ENCODE measurements at regions not wholly inside any gene's neighbourhood (a gene's known extent, or its start where the extent isn't known, plus 50 kb on each side); places are given as distances from the start of the nearest gene placed in this dataset.

DNA sequence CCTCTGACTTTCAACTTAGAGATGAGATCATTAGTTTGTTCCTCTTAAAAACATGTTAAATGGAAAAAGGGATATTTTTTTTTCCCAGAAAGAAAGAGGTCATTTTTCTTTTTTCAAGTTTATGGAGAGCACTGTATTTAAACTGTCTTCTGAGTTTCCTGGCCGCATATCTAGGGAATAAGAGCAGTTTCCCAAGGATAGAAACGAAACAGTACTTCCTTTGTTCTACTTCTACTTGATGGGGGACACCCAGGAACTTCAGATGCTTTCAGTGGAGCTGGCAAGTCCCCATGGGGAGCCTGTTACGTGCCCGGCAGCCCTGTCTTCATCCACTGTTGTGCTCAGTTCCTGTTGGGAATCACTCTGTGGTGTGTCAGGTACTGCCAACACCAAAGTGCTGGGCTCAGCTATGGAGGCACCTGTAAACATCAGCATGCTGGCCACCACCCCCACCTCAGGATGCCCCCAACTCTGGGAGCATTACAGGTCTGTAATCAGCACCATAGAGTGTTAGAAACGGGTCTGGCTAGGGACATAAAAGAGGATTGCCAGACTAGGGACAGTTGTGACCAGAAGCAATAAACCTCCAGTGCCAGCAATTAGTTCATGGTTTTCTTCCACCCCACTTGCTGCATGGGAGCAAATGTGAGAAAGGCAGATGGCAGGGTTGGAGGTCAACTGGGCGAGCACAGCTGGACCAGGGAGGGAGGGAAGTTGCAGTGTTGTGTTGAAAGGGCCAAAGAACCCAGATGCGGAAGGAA, 221.7 kb upstream of the ECI2 start:
- TF ChIP-seq, protein P1, sequence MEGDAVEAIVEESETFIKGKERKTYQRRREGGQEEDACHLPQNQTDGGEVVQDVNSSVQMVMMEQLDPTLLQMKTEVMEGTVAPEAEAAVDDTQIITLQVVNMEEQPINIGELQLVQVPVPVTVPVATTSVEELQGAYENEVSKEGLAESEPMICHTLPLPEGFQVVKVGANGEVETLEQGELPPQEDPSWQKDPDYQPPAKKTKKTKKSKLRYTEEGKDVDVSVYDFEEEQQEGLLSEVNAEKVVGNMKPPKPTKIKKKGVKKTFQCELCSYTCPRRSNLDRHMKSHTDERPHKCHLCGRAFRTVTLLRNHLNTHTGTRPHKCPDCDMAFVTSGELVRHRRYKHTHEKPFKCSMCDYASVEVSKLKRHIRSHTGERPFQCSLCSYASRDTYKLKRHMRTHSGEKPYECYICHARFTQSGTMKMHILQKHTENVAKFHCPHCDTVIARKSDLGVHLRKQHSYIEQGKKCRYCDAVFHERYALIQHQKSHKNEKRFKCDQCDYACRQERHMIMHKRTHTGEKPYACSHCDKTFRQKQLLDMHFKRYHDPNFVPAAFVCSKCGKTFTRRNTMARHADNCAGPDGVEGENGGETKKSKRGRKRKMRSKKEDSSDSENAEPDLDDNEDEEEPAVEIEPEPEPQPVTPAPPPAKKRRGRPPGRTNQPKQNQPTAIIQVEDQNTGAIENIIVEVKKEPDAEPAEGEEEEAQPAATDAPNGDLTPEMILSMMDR (IDR thresholded peaks at IDR 0.05), result no peak
- H3K4me1 ChIP-seq (ENCODE audit: control insufficient read depth in 1 of 2, insufficient read depth in 1 of 2, low read depth in 1 of 2, low read length in 1 of 2), result no peaks in the 10 kb centered on the region
- H3K27ac ChIP-seq, result no peak overlapping the region
- no peak overlapping the region for H3K4me3 ChIP-seq (ENCODE audit: low read depth in 1 of 2, low read length in 1 of 2)
- no peaks in the 10 kb centered on the region for H3K27me3 ChIP-seq
- H3K9me3 ChIP-seq, result no peaks in the 10 kb centered on the region
- H3K36me3 ChIP-seq, result no peaks in the 10 kb centered on the region

DNA sequence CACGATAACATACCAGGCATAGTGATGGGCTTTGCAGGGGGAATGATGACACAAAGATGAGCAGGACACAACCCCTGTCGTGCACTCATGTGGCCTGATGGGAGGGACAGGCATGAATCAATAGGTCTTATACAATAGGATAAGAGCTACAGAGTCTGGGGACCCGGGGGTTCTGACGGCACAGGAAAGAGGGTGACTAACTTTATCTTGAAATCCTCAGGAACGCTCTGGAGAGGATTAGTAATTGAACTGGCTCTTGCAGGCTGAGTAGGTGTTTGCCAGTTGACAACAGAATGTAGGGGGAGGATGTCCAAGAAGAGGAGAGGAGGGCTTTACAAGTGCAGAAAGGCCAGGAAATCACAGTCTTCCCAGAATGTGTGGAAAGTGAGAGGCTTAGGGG, 219.9 kb upstream of the ECI2 start:
- Histone ChIP-seq H3K9me3 (no peaks in the 10 kb centered on the region), H3K4me1 (ENCODE audit: control insufficient read depth in 1 of 2, insufficient read depth in 1 of 2, low read depth in 1 of 2, low read length in 1 of 2) (no peaks in the 10 kb centered on the region), H3K36me3 (no peaks in the 10 kb centered on the region), H3K27me3 (no peaks in the 10 kb centered on the region), H3K27ac (no peak overlapping the region), H3K4me3 (ENCODE audit: low read depth in 1 of 2, low read length in 1 of 2) (no peak overlapping the region)
- TF ChIP-seq, protein P1 (IDR thresholded peaks at IDR 0.05), result no peak

DNA sequence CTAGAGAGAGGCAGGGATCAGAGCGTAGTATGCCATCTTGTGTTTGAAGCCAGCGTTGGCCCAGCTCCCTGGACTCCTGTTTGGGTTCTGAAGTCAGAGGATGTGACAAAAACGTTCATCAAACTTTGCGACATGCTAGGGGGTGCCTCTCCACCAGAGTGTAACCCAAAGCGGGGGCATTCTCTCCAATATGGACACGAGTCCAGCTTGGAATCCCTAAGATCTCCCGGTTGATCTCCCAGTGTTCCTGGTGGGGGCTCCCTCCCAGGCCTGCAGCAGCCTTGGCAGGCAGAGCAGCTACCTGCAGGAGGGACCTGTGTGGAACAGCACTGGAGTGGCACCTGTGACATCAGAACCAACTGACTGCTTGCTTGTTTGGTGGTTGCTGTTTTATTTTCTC, 218.8 kb upstream of the ECI2 start:
- Histone ChIP-seq H3K9me3 (no peaks in the 10 kb centered on the region), H3K27ac (no peak overlapping the region), H3K4me3 (ENCODE audit: low read depth in 1 of 2, low read length in 1 of 2) (no peak overlapping the region), H3K36me3 (no peaks in the 10 kb centered on the region), H3K27me3 (no peaks in the 10 kb centered on the region), H3K4me1 (ENCODE audit: control insufficient read depth in 1 of 2, insufficient read depth in 1 of 2, low read depth in 1 of 2, low read length in 1 of 2) (no peaks in the 10 kb centered on the region)
- TF ChIP-seq, protein P1 (IDR thresholded peaks at IDR 0.05), result no peak

DNA sequence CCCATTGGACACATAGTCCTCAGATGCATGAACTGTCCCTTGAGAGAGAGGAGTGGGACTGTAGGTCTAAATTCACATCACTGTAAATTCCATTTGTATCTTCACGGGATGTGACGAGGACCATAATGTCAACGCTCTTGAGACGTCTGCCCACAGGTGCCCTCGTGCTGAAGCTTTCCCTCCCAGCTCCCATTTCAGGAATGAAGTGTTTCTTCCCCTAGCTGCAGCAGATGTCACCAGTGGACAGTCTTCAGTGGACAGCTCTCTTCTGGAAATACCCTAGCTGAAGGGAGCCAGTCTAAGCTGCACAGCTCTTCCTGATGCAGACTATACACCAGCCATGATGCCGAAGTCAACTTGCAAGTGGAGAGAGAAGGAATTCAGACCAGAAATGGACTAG, 217.4 kb upstream of the ECI2 start:
- Histone ChIP-seq H3K4me3 (ENCODE audit: low read depth in 1 of 2, low read length in 1 of 2) (no peak overlapping the region), H3K9me3 (no peaks in the 10 kb centered on the region), H3K4me1 (ENCODE audit: control insufficient read depth in 1 of 2, insufficient read depth in 1 of 2, low read depth in 1 of 2, low read length in 1 of 2) (no peaks in the 10 kb centered on the region), H3K27me3 (no peaks in the 10 kb centered on the region), H3K27ac (no peak overlapping the region), H3K36me3 (no peaks in the 10 kb centered on the region)
- TF ChIP-seq, protein P1 (IDR thresholded peaks at IDR 0.05), result no peak

DNA sequence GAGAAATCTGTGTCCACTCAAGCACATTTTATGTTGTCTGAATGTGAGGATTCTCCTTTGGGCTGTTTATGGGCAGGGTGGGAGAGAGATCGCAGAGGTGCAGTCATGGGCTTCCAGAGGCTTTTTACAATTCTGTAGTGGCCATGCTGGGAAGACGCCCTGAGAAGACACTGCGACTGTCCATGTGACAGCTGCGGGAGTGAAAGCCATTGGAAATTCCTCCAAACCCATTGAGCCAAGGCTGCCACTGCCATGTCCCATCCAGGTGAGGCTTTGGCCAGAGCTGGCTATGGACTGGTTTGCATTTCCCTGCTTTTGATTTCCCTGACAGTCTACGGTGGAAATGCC, 216.9 kb upstream of the ECI2 start:
- Histone ChIP-seq H3K9me3 (no peaks in the 10 kb centered on the region), H3K4me1 (ENCODE audit: control insufficient read depth in 1 of 2, insufficient read depth in 1 of 2, low read depth in 1 of 2, low read length in 1 of 2) (no peaks in the 10 kb centered on the region), H3K27me3 (no peaks in the 10 kb centered on the region), H3K4me3 (ENCODE audit: low read depth in 1 of 2, low read length in 1 of 2) (no peak overlapping the region), H3K27ac (no peak overlapping the region), H3K36me3 (no peaks in the 10 kb centered on the region)
- TF ChIP-seq, protein P1 (IDR thresholded peaks at IDR 0.05), result no peak
